HG03342 (cell line): ENCODE measurements at regions not wholly inside any gene's neighbourhood (a gene's known extent, or its start where the extent isn't known, plus 50 kb on each side); places are given as distances from the start of the nearest gene placed in this dataset.
"Not testable (repeated sequence)": the region's sequence is repeated elsewhere in the genome, so short reads cannot be mapped to it uniquely, and the experiment has no call there.

Experiments used
- ATAC-seq: cut with Tn5 transposase; IDR thresholded peaks from one replicate; pipeline ENCODE4 v1.9.1; 2021; ENCODE audit warnings: mild to moderate bottlenecking, moderate library complexity; ENCODE audit not compliant: unreplicated experiment

DNA sequence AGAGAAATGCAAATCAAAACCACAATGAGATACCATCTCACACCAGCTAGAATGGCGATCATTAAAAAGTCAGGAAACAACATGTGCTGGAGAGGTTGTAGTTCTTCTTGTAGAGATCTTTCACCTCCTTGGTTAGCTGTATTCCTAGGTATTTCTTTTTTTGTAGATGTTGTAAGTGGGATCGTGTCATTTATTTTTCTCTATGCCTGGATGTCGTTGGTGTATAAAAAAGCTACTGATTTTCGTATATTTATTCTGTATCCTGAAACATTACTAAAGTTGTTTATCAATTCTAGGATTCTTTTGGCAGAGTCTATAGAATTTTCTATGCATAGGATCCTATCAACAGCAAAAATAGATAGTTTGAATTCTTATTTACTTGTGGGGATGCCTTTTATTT is 1271.8 kb downstream of the TMEM121 start:
- ATAC-seq = not testable (repeated sequence)

DNA sequence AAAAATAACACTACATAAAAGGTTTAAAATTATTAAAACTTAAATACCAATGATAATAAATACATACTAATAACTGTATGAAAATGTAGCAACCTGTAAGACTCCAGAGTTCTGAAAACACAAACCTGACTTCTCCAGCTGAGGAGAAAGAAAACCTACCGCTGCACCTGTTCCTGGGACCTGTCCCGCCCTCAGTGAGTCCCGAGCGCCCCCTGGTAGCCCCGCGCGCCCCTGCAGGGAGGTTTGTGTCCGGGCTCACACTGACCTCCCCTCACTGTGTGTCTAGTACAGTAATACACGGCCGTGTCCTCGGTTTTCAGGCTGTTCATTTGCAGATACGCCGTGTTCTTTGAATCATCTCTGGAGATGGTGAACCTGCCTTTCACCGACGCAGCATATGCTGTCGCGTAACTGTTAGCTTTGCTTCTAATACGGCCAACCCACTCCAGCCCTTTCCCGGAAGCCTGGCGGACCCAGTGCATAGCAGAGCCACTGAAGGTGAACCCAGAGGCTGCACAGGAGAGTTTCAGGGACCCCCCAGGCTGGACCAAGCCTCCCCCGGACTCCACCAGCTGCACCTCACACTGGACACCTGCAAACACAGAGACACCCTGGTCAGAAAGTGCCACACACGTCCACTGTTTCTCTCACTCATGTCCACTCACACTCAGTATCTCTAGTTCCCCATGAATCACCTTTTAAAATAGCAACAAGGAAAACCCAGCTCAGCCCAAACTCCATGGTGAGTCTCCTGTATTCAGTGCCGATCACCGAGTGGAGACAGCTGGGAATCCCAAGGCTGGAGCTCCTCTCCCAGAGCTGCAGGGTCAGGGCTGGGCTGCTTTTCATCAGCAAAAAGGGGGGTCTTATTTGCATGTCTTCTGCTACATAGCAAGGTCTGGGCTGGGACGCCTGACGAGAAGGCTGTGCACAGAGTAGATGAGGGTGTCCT is 1276.3 kb downstream of the TMEM121 start:
- no peak for ATAC-seq

DNA sequence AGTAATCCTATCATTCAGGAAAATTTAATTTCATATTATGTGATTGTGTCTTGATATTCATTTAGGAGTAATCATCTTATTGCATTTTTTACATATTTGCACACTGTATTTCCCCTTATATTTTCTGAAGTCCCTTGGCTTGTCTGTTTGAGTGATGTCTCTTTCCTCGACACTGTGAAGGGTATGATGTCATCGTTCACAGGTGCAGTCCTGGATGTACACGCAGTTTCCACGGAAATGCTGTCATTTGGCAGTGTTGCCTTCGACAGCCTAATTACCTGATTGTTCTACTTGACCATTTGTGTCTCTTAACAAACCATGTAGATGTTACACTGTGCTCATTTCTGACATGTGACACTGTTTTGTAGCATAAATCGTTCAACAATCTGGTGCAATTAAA is 1277.0 kb downstream of the TMEM121 start:
- no peak for ATAC-seq

DNA sequence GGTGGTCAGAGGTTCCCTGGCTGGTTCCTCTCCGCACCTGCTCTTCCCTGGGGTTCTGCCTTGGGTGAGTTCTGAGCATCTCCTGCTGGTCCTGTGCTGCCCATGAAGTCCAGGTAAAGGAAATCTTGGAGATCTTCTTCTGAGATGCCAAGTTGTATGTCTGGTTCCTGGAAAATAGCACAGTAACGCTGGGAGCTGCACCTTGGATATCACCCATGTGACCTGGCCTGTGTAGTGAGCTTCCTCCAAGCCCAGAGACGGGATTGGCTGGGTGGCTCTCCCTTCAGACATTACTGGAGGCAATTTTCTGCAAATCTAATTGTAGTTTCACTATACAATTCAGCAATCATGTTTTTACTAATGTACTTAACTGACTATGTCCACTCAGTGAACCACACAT is 1281.1 kb downstream of the TMEM121 start:
- ATAC-seq = no peak

DNA sequence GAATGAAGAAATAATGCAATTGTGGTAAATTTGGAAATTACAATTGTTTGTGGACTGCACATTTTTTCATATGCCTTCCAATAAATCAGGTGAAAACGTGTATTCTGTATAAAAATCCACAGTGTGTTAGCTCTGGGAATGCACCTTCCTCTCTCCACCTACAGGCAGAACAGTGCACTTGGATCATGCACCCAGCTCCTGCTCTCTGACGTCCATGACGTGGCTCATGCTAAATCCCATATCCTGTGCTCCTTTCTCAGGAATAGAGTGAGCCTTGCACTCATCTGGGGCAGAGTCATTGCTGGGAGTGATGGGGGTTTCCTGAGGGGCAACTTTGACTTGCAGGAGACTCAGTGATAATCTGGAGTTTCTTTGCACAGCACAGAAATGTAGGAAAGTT is 1282.1 kb downstream of the TMEM121 start:
- no peak for ATAC-seq

DNA sequence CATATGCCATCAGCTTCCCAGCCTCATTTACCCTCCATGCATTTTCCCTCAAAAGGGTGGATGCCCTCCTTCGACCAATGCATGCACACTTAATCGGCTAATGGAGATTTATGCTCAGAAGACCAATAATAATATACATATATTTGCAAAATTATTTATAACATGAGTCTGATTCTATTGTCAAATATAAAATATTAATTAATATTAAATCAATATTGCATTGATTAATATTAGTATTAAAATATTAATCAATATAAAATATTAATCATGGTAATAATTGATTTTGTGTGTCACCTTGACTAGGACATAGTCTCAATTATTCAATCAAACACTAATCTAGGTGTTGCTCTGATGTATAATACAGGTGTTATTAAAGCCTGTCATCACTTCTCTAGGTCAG is 1282.5 kb downstream of the TMEM121 start:
- no peak for ATAC-seq

DNA sequence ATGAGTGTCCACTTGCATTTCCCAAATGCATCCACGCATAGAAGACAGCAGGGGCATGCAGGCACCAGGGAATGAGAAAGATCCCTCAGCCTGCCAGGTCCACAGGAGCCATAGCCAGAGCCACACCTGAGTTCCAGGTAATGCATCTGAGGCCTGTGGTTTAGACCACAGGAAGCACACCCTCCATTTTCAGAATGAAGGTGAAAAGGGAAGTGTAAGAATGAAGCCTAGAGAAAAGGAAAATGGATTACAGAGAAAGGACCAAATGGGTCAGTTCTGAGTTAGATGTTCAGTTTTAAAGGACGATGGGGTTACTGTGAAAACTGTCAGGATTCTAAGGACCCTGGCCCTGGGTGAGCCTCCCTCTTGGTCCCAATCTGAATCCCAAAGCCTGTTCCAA is 1283.2 kb downstream of the TMEM121 start:
- no peak for ATAC-seq

DNA sequence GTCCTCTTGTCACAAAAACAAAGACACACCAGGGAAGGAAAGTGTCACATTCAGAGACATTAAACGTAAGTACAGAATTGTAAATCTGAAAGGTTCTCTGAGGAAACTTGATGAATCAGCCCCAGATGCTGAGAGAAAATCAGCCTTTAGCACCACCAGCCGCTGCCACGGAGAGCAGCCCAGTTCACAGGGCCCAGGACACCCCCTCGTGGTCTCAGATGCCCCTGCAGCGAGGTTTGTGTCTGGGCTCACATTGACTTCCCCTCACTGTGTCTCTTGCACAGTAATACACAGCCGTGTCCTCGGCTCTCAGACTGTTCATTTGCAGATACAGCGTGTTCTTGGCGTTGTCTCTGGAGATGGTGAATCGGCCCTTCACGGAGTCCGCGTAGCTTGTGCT is 1283.8 kb downstream of the TMEM121 start:
- not testable (repeated sequence) for ATAC-seq

DNA sequence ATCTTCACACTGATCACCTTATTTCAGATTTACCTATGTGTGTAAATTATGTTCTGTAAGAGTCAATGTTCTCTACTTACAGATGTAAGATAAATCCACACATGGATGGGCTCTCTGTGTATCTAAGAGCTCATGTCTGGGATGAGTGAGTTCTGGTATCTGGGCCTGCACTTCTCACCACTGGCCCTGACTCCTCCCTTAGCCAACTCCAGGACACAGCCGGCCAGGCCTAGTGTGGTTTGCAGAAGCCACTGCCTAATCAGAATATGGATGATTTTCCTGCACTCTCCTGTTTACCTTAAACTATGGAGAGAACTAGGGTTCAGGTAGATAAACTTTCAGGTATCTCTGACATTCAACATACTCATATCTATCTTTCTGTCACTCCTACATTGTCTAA is 1284.8 kb downstream of the TMEM121 start:
- no peak for ATAC-seq

DNA sequence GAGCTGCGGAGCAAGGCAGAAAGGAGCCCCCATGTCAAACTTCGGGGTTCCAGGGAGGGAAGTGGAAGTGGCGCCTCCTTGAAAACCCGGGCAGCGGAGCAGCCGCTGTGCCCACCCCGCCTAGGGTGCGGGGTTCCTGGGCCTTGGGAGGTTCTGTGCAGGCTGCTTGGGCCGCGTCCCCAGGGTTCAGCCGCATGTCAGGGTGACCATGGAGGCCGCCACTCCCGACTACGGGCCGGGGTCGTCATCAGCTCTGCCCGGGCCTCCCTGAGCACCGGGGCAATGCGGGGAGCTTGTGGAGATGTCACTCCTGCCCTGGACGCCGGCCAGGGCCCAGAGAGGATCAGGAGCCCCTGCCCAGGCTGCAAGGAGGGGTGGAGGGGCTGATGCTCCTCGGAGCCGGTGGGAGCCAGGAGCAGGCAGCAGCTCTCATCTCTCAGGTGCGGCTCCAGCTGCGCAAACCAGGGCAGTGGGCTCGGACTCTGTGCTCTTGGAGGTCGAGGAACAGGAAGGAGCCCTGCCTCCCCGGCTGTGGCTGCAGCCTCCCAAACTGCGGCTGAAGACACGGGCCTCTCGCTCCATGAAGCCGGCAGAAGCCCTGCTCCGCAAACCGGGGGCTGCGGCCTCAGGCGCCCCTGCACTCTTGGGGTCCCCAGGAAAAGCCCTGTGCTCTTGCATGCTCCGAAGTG is 1286.5 kb downstream of the TMEM121 start:
- no peak for ATAC-seq

DNA sequence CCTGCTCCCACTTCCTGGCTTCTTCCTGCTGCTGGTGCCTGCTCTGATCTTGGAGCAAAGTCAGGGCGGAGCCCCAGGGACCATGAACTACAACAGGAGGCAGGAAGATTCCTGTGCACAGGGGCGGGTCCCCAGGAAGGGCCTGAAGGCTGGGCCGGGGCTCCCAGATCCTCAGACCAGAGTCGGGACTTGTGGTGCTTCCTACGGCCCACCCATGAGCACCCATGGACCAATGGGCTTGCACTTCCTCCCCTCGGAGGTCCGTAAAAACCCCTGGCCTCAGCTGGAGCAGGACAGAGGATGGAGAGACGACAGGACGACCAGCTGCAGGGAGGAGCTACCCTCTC is 1287.1 kb downstream of the TMEM121 start:
- no peak for ATAC-seq

DNA sequence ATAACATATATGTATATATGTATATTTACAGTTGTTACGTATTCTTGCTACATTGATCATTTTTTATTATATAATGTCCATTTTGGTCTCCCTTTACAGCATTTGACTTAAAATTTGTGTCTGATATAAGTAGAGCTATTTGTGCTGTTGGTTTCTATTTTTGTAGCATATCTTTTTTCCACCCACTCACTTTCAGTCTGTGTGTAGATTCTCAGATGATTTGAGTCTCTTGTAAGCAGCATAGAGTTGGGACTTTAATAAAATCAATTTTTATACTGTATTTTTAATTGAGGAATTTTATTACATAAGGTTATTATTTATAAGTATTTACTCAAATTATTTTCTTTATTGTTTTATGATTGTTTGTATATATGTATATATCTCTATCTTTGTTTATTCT is 1293.7 kb downstream of the TMEM121 start:
- no peak for ATAC-seq

DNA sequence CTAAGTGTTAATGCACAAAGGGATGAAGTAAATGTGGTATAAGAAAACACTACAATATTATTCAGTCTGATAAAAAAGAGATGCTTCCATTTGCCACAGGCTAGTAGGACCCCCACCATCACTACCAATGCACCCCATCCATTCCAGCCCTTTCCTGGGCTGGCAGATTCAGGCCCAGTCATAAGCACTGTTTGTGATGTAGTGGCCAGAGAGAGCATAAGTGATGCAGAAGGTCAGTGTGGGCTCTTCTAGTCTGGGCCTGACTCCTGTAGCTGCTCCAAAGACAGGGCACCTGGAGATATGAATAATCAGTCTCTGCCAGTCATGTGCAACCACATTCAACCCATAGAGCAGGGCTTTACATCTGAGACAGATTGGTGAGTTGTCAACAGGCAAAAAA is 1294.7 kb downstream of the TMEM121 start:
- ATAC-seq = no peak

DNA sequence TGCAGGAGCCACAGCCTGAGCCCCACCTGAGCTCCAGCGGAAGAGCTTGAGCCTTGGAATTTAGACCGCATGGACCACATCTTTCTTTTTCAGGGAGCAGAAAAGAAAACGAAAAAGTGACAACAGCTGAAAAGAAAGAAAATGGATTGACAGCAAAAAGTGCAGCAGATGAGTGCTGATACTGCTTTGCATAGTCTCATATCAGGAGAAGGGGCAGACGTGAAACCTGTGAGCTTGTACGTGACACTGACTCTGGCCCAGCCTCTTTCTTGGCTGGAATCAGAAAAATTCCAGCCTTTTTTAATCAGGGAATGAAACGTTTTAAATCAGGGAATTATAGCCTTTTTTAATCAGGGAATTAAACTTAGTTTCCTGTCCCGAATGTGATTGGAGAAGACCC is 1296.5 kb downstream of the TMEM121 start:
- no peak for ATAC-seq

DNA sequence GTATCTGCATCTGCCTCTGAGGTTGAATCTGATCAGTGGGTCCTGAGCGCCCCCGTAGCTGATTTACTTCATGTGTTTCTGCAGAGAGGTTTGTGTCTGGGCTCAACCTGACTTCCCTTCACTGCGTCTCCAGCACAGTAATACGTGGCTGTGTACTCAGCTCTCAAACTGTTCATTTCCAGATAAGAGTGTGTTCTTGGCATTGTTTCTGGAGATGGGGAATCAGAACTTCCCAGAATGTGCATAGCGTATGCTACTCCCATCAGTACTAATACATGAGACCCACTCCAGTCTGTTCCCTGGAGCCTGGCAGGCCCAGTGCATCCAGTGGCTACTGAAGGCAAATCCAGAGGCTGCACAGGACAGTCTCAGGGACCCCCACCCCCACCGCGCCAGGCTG is 1297.2 kb downstream of the TMEM121 start:
- no peak for ATAC-seq

DNA sequence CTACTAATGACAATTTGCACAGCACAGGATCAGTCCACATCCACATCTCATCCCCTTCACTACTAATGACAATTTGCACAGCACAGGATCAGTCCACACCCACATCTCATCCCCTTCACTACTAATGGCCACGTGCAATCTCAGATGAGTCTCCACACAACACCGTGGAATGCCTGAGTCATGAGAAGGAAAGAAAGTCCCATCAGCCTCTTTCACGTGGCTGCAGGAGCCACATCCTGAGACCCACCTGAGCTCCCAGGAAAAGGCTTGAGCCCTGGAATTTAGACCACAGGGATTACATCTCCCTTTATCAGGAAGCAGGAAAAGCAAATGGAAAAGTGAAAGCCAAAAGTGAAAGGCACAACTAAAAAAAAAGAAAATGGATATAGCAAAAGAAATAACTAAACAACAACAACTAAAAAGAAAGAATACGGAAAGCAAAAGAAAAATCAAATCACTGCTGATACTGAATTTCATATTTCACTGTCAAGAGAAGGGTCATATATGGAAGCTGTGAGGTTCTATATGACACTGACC is 1300.5 kb downstream of the TMEM121 start:
- ATAC-seq = no peak

DNA sequence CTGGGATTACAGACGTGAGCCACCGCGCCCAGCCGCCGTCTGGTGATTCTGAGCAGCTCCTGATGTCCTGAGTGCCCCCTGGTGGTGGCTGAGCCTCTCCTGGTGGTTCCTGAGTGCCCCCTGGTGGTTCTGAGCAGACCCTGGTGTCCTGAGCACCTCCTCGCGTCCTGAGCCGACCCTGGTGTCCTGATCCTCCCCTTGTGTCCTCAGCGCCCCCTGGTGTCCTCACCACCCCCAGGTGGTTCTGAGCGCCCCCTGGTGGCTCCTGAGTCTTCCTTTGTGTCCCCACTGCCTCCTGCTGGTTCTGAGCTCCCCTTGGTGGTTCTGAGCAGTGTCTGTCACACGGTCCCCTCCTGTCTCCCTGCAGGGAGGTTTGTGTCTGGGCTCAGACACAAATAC is 1304.9 kb downstream of the TMEM121 start:
- ATAC-seq = peak; percentile 46

DNA sequence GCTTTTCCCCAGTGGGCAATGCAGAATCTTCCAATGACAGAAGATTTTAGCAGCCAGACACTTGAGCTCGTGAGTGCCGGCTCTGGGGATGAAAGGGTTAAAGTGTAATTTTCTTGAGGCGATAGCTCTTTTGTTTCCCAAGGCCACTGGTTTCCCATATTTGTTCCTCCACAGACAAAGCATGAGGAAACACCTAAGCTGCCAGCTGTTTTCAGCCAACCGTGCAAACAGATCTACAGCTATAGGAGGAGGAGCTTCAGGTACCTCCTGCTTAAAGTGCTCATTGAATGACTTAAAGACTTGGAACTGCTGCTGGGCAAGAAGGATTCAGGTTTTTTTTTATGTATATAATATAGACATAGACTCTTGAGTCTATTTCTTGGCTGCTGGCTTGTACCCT is 1311.5 kb downstream of the TMEM121 start:
- ATAC-seq = no peak

DNA sequence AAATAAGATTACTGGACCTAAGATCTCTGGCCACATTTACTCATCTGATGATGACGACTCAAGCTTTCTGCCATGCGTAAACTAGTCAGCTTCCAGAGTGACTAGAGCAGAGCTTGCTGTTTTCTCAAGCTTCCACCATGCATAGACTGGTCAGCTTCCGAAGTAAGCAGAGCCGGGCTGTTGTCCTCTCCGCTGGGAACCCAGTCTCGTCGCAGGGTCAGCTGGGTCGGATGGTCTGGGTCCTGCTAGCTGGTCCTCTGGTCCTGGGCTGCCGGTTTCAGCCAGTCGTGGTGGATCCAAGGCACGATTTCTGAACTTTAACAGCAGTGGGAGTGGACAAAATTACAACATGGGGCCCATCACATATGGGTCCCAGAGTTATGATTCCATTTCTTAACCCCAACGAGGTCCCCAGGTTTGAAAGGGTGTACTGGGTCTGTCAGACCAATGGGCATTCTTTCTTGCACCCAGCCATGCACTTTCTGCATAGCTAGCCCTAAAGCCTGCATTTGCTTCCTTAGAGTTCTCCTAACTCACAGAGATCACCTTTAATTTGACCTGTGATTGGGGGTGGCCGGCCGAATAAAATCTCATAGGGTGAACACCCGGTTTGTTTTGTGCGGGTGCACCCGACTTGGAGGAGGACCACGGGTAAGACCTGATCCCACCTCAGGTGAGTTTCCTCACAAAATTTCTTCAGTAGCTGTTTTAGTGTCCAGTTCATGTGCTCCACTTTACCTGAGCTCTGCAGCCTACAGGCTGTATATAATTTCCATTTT is 1312.8 kb downstream of the TMEM121 start:
- no peak for ATAC-seq

DNA sequence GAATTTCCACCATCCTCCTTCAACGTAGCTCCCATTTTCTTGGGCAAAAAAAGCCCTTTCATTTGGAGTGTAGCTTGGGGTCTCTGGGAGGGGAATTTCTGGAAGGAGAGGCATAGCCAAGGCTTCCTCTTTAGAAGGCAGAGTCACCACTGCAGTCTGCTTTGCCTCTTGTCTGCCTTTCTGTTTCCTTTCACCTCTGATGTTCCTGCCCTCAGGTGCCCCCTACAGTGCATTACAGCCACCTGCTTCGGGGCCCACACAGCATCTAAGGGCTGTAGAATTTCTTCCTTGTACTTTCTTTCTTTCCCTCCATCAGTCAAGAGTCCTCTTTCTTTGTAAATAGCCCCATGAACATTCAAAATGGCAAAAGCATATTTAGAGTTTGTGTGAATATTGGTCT is 1313.9 kb downstream of the TMEM121 start:
- ATAC-seq = no peak

DNA sequence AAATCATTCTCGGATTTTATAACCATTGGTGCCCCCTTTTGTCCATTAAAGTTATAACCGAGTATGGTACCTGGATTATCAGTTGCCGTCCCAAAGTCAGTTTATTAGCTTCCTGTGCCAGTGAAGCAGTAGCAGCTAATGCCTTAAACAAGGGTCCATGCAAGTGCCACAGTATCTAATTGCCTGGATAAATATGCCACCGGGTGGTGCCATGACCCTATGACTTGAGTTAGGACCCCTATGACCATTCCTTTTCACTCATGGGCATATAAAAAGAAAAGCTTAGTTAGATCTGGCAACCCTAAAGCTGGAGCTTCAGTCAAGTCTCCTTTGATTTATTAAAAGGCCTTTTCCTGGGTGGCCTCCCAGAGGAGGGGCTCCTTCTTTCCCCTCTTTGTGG is 1314.6 kb downstream of the TMEM121 start:
- ATAC-seq = no peak
